ENCODE measurements at regions not wholly inside any gene's neighbourhood (a gene's known extent, or its start where the extent isn't known, plus 50 kb on each side); places are given as distances from the start of the nearest gene placed in this dataset.

- DNase-seq, result no peak
These were observed 111.1 kb upstream of the ACSL4 start for GRCh38 chrX:109843963-109844751.

DNA sequence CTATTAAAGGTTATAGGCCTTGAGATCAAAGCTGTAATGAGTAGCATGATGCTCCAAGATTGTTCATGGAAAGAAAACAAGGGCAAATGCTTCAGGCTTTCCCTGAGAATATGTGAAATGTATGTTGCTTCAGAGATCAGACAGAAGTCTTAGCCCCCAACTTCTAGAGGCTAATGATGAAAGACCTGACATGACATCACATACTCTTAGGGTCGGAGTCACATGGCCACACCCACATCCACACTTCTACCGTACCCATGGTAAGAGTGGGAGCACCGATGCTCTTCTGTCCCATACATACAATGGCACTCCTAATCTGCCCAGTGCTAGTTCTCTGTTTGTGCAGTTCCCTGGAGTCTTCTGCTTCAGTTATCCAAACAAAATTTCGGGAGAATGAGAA, 111.9 kb upstream of the ACSL4 start:
- DNase-seq, result no peak

DNA sequence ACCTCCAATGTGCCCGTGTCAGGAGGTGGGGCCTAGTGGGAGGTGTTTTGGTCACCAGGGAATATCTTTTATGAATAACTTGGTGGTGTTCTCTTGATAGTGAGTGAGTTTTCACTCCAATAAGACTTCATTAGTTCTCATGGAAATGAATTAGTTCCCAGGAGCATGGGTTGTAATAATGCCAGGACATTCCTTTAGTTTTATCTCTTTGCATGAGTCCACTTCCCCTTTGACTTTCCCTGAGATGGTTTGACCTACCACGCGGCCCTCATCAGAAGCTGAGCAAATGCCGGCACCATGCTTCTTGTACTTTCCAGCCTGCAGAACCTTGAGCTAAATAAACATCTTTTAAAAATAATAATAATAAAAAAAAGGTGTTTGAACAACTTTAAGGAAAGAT, 112.9 kb upstream of the ACSL4 start:
- no peak for DNase-seq

DNA sequence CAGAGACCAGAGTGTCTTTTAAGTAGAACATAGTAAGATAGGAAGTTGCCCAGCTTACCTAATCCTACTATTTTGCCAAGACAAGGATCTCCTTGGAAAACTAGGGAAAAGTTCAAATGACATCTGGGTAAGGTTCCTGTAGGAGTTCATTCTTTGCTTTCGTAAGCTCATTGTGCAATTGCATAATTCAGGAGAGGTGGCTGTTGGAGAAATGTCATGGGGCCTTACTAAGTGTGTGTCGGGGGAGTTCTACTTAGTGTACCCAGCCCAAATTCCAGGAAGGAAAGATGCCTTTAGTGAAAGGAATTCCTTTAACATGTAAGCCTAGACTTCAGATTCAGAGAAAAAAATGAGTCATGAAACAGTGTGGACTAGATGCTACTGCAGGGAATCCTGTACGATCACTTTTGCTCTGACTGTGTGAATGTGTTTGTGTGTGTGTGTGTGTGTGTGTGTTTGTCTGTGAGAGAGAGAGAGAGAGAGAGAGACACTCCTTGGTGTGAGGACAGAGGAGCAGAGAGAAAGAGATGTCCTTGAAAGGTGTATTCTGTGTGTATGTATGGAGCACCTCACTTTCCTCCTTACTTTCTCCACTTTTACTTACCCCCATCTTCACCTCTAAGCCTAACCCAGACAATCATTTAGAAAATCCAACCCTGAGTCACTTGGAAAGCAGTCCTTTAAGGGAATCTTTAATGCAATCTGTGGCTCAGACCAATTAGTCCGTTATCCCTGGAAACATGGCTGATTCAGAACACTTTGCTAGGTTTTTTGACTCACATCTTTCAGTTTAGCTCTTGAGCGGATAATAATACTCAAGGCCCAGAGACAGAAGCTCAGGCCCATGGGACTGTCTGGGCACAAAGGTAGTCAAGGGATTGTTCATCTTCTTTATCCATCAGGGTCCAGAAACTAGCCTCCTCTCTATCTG, 114.5 kb upstream of the ACSL4 start:
- DNase-seq, result no peak

DNA sequence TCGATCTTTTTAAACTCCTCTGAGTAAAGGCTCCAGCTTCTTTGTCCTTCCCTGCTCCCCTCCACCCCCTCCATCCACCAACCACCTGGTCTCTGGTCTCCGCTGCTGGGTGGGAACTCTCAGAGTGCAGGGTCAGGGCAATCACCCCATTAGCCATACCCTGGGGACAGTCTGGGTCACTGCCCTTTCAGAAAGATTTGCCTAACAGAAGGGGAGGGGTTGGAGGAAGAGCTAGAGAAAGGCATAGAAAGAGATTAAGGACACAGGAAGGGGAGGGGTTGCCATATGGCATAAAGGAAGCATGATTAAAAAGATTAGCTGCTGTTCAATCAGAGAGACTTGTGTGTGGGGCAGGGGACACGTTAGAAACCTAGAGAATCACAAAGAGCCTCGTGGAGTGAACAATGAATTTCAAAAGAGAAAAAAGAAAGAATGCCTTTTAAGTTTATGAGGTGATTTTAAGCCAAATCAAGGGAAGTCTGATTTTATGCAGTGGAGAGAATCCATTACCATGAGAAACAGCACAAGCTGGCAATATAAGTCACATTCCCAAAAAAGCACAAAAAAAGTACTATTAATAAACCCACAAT, 115.5 kb upstream of the ACSL4 start:
- no peak for DNase-seq

DNA sequence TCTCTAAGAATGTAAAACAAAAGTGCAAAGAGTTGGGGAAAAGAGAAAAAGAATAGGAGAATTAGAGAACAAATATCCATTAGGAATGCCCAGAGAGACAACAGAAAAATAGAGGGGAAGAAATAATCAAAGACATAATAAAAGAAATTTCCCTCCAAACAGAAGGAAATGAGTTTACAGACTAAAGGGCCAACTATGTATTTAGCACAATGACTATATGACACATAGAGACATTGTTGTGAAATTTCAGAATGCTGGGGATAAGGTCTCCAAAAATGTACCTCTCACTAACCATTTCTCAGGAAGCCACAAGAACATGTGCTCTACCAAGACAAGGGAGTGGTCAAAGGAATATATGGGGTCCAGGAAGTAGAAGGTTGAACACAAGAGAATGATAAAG, 121.0 kb upstream of the ACSL4 start:
- no peak for DNase-seq

DNA sequence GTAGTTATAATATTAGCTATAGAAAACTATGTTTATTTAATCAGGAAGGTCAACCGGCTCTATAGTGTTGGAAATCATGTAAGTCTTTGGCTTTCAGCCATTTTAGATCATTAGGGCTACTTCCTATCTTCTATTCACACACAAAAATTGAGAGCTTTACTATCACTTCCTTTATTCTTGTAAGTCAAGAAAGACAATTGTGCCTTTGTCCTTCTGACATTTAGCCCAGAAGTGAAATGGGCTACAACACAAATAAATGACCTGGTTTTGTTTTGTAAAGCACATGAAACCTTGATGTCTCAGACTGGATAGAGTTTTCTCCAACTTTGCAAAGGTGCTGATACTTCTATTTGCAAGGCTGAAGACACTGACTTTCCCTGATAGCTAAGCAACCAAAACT, 122.4 kb upstream of the ACSL4 start:
- no peak for DNase-seq

DNA sequence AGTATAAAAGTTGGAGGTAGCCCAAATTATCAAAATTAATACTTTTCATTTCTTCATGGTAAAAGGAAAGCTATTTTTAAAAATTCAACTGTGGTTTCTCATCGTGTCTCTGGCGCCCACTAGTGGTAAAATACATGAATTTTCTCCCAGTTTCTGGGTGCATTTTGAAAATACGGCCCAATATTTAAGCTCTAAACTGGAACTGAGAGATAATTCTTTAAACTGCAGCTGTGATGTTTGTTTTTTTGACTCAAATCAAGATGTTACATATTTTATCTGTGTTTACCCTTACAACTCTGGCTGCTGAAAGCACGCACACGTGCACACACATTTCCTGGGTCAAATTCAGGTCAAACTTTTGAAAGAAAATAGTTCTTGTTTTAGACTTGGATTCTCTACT, 123.9 kb upstream of the ACSL4 start:
- no peak for DNase-seq

DNA sequence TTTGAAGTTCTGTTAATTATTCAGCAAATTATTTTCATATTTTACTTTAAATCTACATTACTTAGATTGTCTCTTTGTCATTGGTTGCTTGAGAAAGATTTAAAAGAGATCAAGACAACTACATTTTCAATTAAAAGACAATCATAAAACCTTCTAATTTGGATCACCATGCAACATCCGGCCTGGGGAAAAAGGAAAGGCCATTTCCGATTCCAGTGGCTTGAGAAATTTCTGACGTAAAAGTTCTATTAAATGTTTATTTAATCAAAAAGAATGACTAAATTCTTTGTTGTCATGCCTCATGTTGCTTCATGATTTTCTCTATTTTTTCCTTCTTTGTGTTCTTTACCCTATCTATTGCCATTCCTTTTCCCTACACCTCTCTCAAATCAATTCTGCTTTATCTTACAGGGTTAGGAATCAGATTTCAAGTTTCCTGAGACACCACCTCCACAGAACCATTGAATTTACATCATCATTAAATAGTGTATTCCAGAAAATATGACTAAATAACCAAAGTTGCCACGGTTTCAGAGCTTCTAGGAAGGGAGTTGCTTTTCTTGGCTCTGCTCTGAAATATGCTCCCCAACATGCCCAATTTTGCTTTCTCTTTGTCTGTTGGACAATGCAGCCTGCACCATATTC, 124.6 kb upstream of the ACSL4 start:
- no peak for DNase-seq

- DNase-seq, result no peak
These were observed 125.7 kb upstream of the ACSL4 start for GRCh38 chrX:109858602-109859341.

DNA sequence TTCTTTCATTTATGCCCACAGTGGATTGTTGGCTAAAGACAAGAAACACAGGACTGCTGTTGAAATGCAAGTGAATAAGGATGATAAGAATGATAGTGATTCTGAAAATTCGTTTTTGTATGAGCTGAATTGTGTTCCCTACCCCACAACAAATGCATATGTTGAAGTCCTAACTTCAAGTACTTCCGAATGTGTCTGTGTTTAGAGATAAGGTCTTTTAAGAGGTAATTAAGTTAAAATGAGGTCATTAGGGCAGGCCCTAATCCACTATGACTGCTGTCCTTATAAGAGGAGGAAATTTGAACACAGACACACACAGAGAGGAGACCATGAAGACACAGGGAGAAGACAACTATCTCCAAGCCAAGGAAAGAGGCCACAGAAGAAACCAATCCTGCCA, 126.6 kb upstream of the ACSL4 start:
- no peak for DNase-seq

- DNase-seq, result no peak
These were observed 129.4 kb upstream of the ACSL4 start for GRCh38 chrX:109862433-109862832.

- DNase-seq, result no peak
These were observed 130.8 kb upstream of the ACSL4 start for GRCh38 chrX:109863811-109864210.

DNA sequence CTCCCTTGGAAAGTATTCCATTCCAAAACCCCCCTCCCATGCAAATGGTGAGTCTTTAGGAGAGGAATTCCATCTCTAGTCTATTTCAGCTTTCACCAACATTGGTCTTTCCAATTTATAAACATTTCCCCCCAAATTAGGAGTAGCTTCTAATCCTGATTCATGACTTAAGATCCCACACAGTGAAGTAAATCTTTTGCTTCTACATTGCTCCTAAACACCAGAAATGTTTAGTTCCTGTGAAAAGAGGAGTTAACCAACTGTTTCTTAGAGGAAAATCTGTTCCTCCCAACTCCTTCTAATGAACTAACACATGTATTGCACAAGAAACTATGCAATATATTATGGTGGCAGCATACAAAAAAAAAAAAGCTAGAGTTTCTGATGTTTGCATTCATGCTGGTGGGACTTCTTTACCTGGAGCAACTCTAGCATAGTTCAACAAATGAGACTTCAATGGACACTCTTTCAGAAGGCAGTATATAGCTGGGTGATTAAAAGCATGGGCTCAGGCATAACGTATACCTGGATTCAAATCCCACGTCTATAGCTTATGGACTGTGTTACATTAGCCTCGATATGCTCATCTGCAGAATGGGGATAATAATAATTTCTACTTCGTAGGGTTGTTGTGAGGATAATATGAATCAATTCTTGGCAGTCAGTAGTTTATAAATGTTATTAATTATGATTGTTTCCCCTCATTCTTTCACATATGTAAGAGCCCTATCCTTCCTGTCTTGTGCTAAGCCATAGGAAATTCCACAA, 131.6 kb upstream of the TMEM164 start:
- no peak for DNase-seq

DNA sequence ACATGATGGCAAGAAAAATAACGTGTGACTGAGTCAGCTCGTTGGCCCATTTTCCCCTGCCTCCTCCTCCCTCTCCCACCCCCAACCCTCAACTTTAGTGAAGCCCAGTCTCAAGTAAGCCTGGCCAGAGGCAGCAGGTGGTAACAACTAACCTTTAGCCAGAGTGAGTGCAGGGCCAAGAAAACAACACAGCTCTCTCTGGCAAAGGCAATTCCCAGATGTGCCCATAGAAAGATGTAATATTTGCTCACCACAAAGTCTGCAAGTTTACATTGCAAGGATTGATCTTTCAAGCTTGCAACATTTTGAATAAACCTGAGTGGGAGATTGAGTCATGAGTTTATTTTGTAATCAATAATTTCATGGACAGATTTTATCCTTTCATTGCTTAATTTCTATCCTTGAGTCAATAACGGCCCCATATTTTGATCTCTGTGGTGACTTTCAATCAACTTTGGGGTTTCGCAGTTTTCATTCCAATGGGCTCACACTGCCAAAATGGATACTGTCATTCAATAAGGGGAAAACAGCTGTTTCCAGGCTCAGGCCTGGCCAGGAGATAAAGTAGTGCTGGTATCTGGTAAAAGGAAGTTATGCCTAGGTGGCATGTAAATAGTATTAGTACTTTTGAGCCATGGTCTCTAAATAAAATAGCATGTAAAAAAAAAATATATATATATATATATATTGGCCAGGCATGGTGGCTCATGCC, 130.7 kb upstream of the TMEM164 start:
- DNase-seq, result no peak

DNA sequence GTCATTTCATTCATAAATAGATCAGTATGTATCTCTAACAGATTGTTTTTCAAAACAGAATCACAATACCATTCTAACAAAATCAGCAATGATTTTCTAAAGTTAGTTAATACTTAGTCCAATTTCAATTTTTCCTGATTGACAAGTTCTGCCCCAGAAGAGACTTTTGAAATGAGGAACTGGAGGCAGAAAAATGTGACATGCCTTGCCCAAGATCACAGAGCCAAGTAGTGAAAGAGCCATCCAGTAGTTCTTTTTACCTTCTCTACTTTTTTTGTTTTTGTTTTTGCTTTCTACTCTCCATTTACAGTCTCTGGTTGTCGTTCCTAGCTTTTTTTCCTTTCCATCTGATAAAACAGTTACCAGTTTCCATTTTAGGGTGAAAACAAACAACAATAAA, 129.3 kb upstream of the TMEM164 start:
- DNase-seq, result no peak

DNA sequence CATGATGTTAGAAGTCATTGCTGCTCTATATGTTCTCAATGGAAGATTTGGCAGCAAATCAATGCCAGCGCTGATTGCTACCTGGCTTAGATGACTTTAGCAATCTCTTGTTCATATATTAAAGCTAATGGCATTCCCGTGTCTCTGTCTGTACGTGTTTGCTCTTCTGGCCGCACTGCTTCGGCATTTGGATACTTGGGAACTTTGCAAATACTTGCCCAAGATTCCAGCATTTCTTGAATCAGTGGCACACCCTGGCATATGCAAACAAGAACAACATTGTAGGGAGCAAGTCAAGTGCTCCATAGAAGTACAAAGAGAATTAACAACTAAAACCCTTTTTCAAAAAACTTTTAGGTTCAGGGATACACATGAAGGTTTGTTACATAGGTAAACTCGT, 128.9 kb upstream of the TMEM164 start:
- DNase-seq, result no peak

GRCh38 chrX:109874548-109874947, 128.4 kb upstream of the TMEM164 start:
- DNase-seq, result no peak

GRCh38 chrX:109875831-109876230, 127.1 kb upstream of the TMEM164 start:
- DNase-seq, result no peak

DNA sequence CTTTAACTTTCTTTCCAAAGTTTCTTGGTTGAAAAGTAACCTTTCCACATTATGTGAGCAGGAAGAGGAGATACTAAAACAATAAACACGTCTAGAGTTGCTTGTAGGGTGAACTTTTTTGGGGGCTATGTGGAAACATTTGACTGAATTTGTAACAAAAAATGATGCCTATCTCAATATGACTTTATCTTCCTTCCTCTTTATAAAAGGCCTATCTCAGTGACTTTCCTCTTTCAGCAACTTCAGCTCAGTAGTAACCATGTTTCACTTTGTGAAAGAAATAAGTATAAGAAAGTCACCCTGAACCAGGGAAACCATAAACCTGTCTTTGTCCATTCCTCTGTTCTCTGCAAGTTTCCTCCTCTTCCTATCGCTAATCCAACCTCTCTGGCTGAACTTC, 124.7 kb upstream of the TMEM164 start:
- DNase-seq, result no peak

- no peak for DNase-seq
These were observed 122.9 kb upstream of the TMEM164 start for GRCh38 chrX:109879991-109880390.
